Stimulated activated CD8-positive, alpha-beta memory T cell treated with anti-CD3 and anti-CD28 coated beads, Interleukin-4, amount 100 ng/mL, for 48 hours (primary cell): ENCODE measurements at regions not wholly inside any gene's neighbourhood (a gene's known extent, or its start where the extent isn't known, plus 50 kb on each side); places are given as distances from the start of the nearest gene placed in this dataset.
"Not testable (repeated sequence)": the region's sequence is repeated elsewhere in the genome, so short reads cannot be mapped to it uniquely, and the experiment has no call there.

Experiments used
- DNase-seq: peaks from one replicate; pipeline ENCODE4 v3.0.0-alpha.2; 2020

DNA sequence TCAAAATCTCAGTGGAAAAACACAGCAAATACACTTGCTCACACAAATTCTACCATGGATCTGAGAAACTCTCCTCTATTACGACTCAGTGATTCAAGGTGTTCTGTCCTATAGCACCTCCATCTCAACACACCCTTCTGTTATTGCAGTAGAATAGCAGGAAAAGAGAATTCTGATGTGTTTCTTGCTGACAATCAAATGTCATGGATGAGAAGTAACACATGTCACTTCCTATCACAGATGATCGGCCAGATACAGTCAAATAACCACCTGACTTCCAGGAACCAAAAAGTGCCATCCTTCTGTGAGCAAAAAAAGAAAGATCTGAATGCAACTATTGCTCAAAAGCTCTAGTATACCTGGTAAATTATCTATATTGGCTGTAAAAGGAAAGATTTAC is 734.2 kb upstream of the GBE1 start:
- no peak for DNase-seq

DNA sequence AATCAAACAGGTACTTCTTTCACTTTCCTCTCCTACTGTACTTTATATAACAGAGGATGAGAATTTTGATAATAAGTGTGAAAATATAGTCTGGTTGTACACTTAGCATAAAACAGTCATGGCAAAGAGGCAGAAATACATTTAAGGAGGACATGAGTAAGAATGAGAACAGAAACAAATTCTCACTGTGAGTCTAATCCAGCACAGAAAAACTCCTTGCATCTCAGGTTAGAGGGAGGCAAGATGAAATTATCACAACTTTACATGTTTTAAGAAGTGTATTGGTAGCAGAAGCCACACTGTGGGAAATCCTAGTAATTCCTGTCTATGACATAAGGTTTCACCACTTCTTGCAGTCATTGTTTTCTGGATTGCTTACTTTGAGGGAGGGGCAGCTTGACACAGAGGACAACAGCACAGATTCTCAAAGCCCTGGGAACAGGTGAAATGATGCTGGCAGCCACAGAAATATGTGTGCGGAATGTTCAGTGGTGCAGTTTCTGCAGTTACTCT is 733.6 kb upstream of the GBE1 start:
- no peak for DNase-seq

DNA sequence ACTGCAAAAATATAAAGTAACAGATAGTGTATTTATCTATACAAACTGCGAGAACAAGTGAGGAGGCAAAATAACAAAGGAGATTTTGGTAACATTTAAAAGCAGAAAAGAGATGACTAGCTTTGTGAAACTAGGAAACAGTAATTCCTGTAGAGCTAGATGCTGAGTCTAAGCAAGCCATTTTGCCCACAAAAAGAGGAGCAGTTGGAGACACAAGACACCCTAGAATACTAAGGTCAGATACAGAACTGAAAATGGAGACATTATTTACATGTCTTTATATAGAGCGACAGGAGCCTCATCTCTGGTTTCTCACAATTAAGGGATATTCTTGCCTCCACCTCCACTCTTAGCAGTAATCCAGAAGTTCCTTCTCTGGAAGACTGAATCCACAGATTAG is 732.4 kb upstream of the GBE1 start:
- no peak for DNase-seq

DNA sequence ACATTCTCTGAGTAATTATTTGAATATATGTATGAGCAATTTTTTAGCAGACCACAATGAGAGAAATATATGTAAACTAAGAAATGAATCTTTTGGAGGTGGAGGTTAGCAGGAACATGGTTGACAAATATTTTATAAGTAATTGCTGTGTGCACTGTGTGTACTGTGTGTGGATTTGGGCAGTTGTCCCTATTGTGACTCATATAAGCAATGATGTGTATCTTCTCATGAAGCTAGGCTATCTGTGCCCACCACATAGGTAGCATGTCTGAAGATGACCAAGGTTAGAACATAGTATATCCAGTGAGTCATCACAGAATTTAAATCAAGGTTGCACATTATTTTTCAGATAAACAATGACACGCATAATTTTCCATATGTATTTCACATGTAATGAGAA is 713.9 kb upstream of the GBE1 start:
- no peak for DNase-seq

DNA sequence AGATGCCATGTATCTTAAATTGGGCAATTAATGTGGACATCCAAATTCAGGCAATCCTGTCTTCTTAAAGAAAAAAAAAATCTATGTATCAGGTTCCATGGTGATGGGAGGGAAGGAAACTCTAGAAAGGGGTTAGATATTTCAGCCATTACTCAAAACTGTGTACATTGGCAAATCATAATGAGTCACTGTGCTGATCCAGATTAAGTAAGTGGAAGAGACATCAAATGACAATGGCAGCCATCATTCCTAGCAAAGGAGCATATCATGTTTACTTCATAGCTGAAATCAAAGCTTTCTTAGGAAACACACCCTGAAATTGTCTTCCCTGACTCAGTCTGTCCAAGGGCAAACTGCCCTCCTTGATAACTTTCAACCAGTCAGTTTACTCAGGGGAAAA is 713.3 kb upstream of the GBE1 start:
- no peak for DNase-seq

DNA sequence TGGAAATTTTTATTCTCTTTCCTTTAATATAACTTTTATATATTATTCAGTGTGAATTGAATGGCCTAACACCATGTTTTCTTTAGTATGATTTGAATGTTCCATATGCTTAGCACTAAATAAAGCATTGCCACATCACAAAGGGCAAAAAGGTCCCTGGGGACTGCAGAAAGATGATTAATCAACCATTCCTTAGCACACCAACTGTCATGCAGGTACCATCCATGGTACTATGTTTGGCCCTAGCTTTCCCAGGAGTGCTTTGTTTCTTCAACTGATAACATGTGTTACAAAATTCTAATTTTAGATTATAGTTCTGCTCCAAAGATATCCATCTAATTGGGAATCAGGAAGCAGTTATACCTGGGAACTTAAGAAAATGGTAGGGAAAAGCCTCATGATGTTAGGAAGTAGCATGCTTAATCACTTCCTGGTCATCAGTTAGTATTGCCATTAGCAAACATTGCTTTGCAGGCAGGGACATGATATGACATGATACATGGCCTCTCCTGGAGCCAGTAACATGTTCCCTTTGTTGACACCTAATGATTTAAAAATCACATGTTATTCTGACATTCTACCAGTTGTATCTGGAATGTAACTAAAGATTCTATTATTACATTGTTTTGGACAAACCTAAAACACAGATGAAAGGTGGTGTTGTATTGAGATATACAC is 712.6 kb upstream of the GBE1 start:
- no peak for DNase-seq

DNA sequence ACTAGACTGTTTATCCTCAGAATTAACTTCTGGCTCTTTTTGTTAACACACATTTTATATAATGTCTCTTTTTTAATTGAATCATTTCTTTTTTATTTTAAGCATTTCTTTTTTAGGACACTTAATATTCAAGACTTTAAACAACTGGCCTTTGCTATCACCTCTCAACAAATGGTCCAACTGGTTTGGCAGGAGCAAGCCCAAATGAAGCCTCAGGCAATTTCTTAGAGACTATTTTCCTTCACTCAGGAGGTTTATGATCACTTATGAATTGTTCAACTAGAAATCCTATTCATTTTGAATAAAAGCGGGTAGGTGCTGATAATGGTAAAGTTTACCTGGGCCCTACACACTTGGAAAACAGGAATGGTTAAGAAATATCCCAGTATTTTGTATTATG is 705.6 kb upstream of the GBE1 start:
- DNase-seq = no peak

DNA sequence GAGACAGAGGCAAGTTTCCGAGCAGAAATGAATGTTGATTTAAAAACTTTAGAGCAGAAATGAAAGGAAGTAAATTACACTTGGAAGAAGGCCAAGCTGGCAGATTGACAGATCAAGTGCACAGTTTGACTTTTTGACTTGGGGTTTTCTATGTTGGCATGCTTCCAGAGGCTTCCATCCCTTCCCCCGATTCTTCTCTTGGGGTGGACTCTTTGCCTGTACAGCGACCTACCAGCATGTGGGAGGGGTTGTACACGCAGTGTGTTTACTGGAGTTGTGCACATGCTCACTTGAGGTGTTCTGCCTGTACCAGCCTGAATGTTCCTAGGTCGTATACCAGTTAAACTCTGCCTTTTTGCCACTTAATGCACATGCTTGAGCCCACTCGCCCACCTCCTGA is 701.5 kb upstream of the GBE1 start:
- DNase-seq = no peak

DNA sequence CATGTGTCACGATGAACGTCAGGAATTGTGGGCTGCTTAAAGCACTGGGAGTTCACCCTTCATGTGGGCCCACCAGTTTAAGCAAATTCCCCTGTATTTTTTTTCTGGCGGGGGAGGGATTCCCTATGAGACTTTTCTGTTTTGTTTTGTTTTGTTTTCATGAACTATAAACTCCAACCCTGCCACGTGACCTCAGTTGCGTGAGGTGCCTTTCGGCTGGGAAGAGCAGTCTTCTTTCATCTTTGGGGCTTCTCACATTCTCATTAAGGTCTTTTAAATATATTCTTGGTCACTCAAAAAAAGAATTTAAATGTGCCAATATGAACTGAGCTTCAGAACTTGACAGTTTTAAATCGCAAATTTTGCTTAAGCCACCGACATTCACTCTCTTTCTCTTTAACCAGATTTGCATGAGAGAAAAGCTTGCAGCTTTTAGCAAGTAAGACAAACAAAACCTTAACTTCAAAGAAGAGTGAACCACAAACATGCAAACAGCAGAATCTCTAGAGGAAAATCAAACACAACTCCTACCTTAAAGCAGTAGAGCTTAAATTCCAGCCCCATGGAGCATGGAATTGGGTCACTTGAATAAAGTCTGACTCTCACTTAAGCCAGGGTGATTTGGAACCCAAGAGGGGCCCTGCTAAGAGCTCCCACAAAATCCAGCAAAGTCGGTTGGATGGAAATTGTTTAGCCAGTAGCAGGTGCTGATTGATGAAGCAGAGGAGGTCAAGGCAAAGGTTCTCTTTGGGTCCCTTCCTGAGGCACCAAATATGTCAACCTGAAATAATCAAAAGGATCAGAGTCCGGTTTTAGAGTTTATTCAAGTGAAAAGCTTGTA is 699.8 kb upstream of the GBE1 start:
- no peak for DNase-seq

DNA sequence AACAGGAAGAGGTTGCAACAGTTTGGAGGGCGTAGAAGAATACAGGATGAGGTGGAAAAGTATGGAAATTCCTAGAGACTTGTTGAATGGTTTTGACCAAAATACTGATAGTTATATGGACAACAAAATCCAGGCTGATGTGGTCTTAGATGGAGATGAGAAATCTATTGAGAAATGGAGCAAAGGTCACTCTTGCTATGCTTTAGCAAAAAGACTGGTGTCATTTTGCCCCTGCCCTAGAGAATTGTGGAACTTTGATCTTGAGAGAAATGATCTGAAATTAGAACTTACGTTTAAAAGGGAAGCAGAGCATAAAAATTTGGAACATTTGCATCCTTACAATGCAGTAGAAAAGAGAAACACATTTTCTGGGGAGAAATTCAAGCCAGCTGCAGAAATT is 686.9 kb upstream of the GBE1 start:
- no peak for DNase-seq

DNA sequence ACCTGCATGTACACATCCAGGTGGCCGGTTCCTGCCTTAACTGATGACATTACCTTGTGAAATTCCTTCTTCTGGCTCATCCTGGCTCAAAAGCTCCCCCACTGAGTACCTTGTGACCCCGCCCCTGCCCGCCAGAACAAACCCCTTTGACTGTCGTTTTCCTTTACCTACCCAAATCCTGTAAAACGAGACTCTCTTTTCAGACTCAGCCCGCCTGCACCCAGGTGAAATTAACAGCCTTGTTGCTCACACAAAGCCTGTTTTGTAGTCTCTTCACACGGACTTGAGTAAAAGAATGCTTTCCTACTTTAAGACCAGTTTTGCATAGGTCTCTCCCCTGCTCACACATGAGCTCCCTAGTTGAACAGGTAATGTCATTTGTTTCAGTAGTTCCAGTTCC is 667.4 kb upstream of the GBE1 start:
- DNase-seq = not testable (repeated sequence)

DNA sequence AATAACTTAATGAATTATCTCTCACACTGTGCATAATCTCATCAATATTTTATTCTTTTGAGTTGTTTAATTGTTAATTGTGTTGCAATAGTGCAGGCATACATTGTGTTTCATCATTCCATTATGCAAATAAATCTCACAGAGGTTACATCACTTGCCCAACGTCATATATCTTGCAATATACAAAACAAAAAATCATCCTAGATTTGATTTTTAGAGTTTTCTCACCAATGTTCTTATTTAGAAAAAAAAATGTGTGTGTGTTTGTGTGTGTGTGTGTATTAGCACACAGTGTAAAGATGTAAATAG is 662.5 kb upstream of the GBE1 start:
- no peak for DNase-seq

DNA sequence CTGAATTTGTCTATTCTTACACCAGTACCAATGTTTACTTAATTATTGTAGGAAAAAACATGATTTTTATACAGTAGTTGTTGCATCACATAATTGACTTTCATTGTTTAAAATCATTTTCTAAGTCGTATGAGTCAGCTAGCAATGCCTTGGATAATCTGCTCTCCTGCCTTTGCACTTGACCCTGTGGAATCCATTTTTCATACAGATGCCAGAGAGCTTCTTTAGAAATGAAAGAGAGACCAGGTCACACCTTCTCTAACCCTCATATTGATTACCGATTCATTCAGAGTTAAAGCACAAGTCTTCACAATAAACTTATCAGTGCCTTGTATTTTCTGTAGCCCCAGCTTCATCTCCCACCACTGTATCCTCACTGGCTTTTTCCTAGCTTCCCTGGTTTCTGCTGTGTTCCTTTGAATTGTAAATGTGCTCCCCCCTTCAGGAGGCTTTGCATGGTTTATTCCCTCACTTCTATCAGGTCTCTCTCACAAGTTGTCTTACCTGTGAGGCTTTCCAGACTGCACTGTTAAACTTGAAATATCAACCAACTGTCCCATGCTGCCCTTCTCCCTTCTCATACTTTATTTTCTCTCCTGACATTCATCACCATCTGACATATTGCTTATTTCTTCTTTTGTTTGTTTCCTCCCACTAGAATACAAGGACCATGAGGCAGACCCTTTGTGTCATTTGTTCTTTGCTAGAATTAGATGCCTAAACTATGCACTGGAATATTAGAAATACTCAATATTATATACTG is 662.0 kb upstream of the GBE1 start:
- DNase-seq = no peak

DNA sequence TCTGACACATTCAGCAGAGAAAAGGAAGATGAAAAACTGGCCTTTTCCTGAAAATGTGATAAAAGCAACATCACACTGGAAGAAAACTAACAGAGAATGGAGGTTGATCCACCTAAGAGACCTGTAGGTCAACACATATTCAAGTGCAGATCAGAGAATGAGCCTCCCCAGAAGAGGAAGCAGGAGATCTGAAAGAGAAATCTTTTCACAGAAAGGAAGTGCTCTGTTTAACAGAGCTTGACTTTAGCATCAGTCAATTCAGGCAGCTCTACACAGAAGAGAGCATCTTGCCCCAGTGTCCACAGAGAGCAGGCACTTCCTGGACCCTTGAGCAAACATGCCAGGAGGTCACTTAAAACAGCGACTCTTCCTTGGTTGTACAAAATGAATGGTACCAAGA is 655.4 kb upstream of the GBE1 start:
- no peak for DNase-seq

DNA sequence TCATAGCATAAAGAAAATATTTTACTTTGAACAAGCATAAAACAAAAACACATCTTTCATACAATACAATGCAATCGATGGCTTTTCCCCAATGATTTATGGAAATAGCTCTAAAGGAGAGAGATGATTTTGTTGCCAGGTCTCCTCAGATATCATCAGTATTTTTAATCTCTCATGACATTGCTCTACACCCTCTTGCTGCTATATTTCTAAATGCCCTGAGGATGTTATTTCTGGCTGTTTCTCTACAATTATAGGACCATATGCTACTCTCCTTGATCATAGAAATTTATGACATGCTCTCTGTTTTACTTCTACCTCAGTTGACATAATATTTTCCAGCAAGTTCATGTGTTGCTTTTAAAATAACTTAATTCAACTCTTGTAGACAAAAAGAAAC is 654.9 kb upstream of the GBE1 start:
- no peak for DNase-seq

DNA sequence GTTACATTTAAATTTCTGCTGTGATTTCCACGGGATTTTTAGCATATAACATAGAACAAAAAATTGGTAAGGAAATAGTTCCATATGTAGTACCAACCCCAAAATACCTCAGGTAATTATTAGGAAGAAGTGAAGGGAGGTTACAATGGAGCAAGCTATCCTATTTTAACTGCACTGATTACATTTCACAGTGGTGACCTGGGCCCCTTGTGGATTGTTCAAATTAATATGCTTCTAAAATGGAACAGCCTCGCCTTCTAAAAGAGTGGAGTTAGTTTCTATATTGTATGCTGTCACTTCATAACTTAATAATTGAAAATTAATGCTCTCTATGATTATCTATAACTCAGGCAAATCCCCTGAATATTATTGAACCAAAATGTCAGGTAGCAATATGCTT is 651.7 kb upstream of the GBE1 start:
- DNase-seq = no peak

DNA sequence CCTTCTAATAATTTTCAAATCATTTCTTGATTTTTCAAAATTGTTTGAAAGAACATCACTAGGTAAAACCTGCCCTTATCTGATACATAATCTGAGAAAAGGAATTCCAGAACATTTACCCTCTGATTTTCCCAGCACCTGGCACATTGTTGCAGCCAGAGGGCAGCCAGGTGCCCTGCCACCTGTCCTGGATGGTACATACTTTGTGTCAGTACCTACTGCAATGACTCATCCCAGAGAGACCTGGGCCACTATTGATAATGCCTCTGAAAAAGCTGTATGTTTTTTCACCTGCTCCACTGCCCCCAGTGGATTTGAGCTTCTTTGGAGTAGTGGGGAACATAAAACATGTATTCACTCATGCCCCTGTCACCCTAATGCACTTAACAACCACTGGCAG is 648.9 kb upstream of the GBE1 start:
- DNase-seq = no peak

DNA sequence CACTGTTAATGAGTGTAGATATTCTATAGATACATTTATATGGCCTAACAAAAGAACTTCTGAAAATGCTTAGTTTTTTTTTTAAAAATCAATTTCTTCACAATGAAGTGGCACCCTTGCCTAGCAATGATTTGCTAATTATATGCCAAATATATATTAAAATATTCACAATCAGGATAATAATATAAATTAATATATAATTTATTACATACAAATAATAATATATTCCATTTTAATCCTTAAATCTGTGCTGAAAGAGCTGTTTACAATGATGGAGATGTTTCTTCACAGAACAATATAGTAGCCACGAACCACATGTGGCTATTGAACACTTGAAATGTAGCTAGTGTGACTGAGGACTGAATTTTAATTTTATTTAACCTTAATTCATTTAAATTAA is 648.4 kb upstream of the GBE1 start:
- DNase-seq = no peak

DNA sequence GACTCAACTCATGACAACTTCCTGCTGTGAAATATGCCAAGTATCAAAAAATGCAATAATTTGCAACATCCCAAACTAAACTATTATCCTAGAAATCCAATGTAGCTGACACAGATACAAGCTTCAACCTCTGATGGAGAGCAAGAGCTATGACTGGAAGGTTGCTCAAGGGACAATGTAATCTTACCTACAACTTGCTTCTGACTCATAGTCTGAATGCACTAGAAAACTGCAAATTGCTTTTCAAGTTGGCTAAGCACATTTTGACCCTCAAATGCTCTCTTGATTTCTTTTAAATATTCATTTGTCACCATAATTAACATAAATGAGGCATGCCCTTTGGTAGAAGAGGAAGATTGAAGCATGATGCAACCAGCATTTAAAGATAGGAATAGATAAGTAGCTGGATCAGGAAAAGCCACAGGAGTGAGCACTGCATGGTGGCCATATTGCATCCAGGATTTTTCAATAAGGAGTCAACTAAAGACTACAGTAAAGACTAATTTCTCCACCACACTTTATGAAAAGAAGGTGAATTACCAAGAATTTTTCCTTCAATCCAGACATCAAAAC is 630.8 kb upstream of the GBE1 start:
- no peak for DNase-seq

DNA sequence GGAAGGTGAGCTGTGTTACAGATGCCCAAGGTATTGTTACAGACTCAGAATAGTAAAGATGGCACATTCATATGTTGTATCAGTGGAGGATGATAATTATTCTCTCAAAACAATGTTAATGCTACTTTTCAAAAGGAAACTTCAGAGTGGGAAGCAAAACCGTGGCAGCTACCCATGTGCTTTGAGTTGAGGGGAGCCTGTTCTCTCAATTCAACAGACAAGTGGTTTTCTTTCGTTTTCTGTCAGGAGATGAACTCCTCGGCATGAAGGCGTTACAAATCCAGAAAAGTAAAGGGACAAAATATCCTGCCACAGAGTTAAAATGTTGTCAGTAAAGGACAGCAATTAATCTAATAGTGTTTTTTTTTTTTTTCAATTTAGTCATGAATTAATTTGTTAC is 629.4 kb upstream of the GBE1 start:
- DNase-seq = no peak

DNA sequence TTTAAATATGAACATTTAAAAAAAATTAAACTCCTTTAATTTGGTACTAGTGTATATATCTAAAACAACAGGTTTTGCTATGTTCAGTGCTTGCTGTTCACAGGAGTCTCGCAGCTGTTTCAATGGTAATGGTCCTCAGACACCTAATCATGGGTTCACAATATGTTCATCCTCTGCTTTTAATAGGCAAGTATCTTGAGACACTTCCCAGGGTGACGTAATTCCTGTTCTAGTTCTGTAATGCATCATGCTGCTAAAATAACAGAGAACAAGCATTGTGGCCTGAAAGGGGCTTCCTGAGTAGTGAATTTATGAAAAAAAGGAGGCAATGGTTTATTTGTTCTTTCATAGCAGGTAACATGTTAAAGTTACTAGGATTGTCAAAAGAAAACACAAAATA is 625.2 kb upstream of the GBE1 start:
- DNase-seq = no peak

DNA sequence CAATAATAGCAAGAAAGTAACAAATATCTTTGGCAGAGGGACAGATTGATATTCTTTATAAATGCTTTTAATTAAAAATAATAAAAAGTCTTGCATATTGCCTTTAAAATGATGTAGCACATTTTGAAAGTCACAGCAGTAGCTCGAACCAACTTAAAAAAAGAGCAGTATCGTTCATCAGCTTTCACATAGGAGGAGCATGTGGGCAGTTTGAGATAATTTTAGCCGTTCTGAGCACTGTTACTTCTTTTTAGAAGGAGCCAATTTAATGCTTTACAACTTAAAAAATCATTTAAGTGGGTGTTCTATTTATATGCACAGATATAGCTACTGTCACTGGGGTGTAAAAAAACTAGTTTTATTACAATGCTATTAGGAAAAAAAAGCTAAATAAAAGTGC is 622.7 kb upstream of the GBE1 start:
- DNase-seq = no peak

DNA sequence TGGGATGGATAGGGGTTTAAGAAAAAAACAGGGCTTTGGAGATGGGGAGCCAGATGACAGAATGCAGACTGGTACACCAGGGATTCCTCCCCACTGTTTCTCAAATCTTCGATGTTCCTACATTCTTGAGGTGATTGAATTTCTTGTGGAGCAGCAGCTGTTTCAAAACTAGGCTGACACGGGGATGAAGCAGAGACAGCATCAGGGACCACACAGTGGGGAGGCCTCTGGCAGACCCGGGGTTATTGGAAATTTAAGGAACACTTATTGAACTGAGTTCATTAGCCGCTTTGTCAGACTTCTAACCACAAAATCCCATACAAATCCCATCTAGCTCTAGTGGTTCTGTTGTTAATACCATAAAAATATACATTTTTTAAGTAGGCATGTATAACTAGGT is 621.4 kb upstream of the GBE1 start:
- no peak for DNase-seq

DNA sequence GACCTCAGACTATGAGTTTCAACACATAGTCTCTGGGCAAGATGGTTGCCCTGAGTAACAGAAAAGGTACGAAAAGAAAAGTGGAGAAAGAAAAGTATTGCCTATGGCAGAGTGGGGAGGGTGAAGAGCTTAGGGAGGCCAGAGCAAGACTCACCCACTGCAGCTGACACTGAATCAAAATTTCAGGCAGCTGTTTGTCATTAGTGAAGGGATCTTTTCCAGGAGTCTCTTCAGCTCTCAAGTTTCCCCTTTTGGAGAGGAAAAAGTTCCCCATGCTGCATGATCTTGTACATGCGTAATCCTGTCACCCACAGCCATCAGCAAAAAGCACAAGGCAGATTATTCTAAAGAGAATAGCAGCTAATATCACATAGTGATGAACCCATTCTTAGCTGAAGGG is 616.9 kb upstream of the GBE1 start:
- no peak for DNase-seq
